Astrocyte (in vitro differentiated cells and primary cell): ENCODE measurements at regions not wholly inside any gene's neighbourhood (a gene's known extent, or its start where the extent isn't known, plus 50 kb on each side); places are given as distances from the start of the nearest gene placed in this dataset.

Experiments used
- DNase-seq: peaks from one replicate; pipeline ENCODE4 v3.0.0-alpha.2; 2010; ENCODE audit warnings: low read depth
- FAIRE-seq: peaks from 2 replicates; lab custom pipeline; 2011; peaks lifted over from hg19 to GRCh38; lab: Jason Lieb, UNC
- H2AFZ ChIP-seq: 2 replicates; pipeline ENCODE4 v1.6.0; 2012; ENCODE audit warnings: low read depth, low read length, inconsistent platforms
- H3K27ac ChIP-seq: 2 replicates; pipeline ENCODE4 v1.5.1; 2011; ENCODE audit warnings: low read depth, low read length, inconsistent platforms
- H3K27me3 ChIP-seq: 2 replicates; pipeline ENCODE4 v1.6.0; 2011; ENCODE audit warnings: low read length, inconsistent platforms; ENCODE audit not compliant: insufficient read depth
- H3K36me3 ChIP-seq: 2 replicates; pipeline ENCODE4 v1.5.1; 2011; ENCODE audit warnings: low read length, inconsistent platforms; ENCODE audit not compliant: insufficient read depth
- H3K4me1 ChIP-seq: 2 replicates; pipeline ENCODE4 v1.5.1; 2011; ENCODE audit warnings: low read length, inconsistent platforms; ENCODE audit not compliant: insufficient read depth
- H3K4me2 ChIP-seq: 2 replicates; pipeline ENCODE4 v1.6.0; 2012; ENCODE audit warnings: low read length, inconsistent platforms
- H3K4me3 ChIP-seq: 2 replicates; pipeline ENCODE4 v1.5.1; 2011; ENCODE audit warnings: low read depth, mild to moderate bottlenecking, low read length, inconsistent platforms; ENCODE audit not compliant: insufficient read depth
- H3K79me2 ChIP-seq: 2 replicates; pipeline ENCODE4 v1.6.0; 2012; ENCODE audit warnings: mild to moderate bottlenecking, low read length, inconsistent platforms; ENCODE audit not compliant: insufficient read depth
- H3K9ac ChIP-seq: 2 replicates; pipeline ENCODE4 v1.6.0; 2012; ENCODE audit warnings: mild to moderate bottlenecking, low read length, inconsistent platforms
- H3K9me3 ChIP-seq: 2 replicates; pipeline ENCODE4 v1.5.1; 2012; ENCODE audit warnings: low read depth, mild to moderate bottlenecking, low read length, inconsistent platforms; ENCODE audit not compliant: insufficient read depth
- H4K20me1 ChIP-seq: 2 replicates; pipeline ENCODE4 v1.6.0; 2012; ENCODE audit warnings: low read length, inconsistent platforms; ENCODE audit not compliant: insufficient read depth
- H3K27ac Mint-ChIP-seq: one replicate; pipeline ENCODE4 v1.8.0; 2021; ENCODE audit warnings: mild to moderate bottlenecking, mixed read lengths; ENCODE audit not compliant: unreplicated experiment
- H3K27me3 Mint-ChIP-seq: one replicate; pipeline ENCODE4 v1.8.0; 2021; ENCODE audit warnings: low read depth, mixed read lengths; ENCODE audit not compliant: unreplicated experiment
- H3K36me3 Mint-ChIP-seq: one replicate; pipeline ENCODE4 v1.8.0; 2021; ENCODE audit warnings: low read depth, mixed read lengths; ENCODE audit not compliant: unreplicated experiment
- H3K4me1 Mint-ChIP-seq: one replicate; pipeline ENCODE4 v1.8.0; 2021; ENCODE audit warnings: low read depth, mixed read lengths; ENCODE audit not compliant: unreplicated experiment
- H3K4me3 Mint-ChIP-seq: one replicate; pipeline ENCODE4 v1.8.0; 2021; ENCODE audit warnings: mild to moderate bottlenecking, moderate library complexity, mixed read lengths; ENCODE audit not compliant: unreplicated experiment
- H3K9me3 Mint-ChIP-seq: one replicate; pipeline ENCODE4 v1.8.0; 2021; ENCODE audit warnings: mild to moderate bottlenecking, mixed read lengths; ENCODE audit not compliant: unreplicated experiment
- CTCF ChIP-seq: IDR thresholded peaks from 2 replicates; pipeline ENCODE4 v1.5.1; 2011; ENCODE audit warnings: low read depth, mild to moderate bottlenecking, inconsistent platforms, low read length, moderate library complexity; ENCODE audit not compliant: insufficient read depth
- EZH2 ChIP-seq: IDR thresholded peaks from 2 replicates; pipeline ENCODE4 v1.6.1; 2012; ENCODE audit warnings: mild to moderate bottlenecking, low read length, inconsistent platforms; ENCODE audit not compliant: insufficient read depth

DNA sequence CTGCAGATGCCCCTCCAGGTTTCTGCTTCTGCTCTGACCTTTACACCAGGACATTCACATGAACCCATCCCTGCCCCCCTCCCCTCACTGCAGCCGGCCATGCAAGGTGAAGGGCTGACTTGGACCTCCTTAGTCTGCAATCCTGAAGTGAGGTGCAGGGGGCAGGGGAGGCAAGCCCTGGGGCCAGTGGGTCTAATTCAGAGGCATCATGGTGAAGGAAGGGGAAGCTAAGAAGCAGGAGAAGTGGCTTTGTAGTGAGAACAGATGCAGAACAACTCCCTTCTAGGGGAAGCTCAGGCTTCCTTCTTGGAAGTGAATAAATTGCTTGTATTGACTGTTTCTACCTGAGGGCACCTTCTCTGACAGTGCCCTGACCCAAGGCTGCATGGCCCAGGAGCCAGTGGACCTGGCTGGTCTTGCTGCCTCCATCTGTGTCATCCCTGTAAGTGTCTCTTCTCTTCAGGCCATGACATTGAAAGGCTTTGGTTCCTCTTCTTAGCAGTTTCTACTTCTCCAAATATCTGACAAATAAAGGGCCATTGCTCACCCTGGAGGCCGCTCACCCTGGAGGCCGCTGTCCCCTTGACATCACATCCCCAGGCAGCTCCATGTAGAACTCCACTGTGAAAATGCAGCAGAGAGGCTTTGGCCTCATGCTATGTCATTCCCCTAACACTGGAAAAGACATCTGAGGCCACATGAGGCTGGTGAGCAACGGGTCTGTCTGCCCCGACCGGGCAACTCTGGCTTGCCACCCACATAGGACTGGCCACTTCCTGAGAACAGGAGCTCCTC is 55.3 kb downstream of the GADD45G start:
- no peak for DNase-seq
- H3K27me3 ChIP-seq, result peaks cover 3% of the 10 kb centered on the region
- H4K20me1 ChIP-seq, result no peaks in the 10 kb centered on the region
- no peak for FAIRE-seq
- no peak overlapping the region for H3K9ac ChIP-seq
- no peaks in the 10 kb centered on the region for H3K79me2 ChIP-seq
- H3K27ac ChIP-seq, result no peak overlapping the region
- no peaks in the 10 kb centered on the region for H3K36me3 ChIP-seq
- no peak overlapping the region for H3K4me3 ChIP-seq
- H3K27ac Mint-ChIP-seq, result no peak overlapping the region
- peaks cover 58% of the 10 kb centered on the region for H3K27me3 Mint-ChIP-seq
- peaks cover 9% of the 10 kb centered on the region for H3K4me1 Mint-ChIP-seq
- H3K9me3 ChIP-seq, result no peaks in the 10 kb centered on the region
- no peak overlapping the region for H2AFZ ChIP-seq
- no peak overlapping the region for H3K4me3 Mint-ChIP-seq
- no peaks in the 10 kb centered on the region for H3K36me3 Mint-ChIP-seq
- no peak for TF ChIP-seq EZH2
- no peak for TF ChIP-seq CTCF
- peaks cover 13% of the 10 kb centered on the region for H3K4me1 ChIP-seq
- peaks cover under 1% of the 10 kb centered on the region for H3K9me3 Mint-ChIP-seq
- H3K4me2 ChIP-seq, result no peak overlapping the region

- DNase-seq (no peak), FAIRE-seq (no peak)
- Histone ChIP-seq H3K27me3 (peaks cover 3% of the 10 kb centered on the region), H3K4me2 (peak overlapping the region; percentile 84), H3K27ac (no peak overlapping the region), H3K4me3 (no peak overlapping the region), H3K79me2 (no peaks in the 10 kb centered on the region), H3K9ac (no peak overlapping the region), H4K20me1 (no peaks in the 10 kb centered on the region), H3K36me3 (no peaks in the 10 kb centered on the region), H3K4me1 (peaks cover 11% of the 10 kb centered on the region), H3K9me3 (no peaks in the 10 kb centered on the region), H2AFZ (peak overlapping the region; percentile 76)
- peak overlapping the region; percentile 1 for H3K27ac Mint-ChIP-seq
- H3K27me3 Mint-ChIP-seq, result peaks cover 57% of the 10 kb centered on the region
- H3K9me3 Mint-ChIP-seq, result no peaks in the 10 kb centered on the region
- H3K4me1 Mint-ChIP-seq, result peaks cover 5% of the 10 kb centered on the region
- H3K4me3 Mint-ChIP-seq, result no peak overlapping the region
- H3K36me3 Mint-ChIP-seq, result no peaks in the 10 kb centered on the region
- TF ChIP-seq CTCF (no peak), EZH2 (no peak)
These were observed 56.7 kb downstream of the GADD45G start for GRCh38 chr9:89661391-89661949.
